Vagina (tissue), 2 donors: ENCODE measurements at regions not wholly inside any gene's neighbourhood (a gene's known extent, or its start where the extent isn't known, plus 50 kb on each side); places are given as distances from the start of the nearest gene placed in this dataset.

Experiments used
- POLR2A ChIP-seq, 2 donors: fragments of 450-650 bp; IDR thresholded peaks; one replicate each; pipeline ENCODE4 v1.6.1; 2017; ENCODE audit warnings: antibody characterized with exemption in 2 of 2, mild to moderate bottlenecking in 2 of 2, moderate library complexity in 2 of 2
- TF ChIP-seq, protein P1 (sequence below), 3 experiments: fragments of 450-650 bp in 2 of 3; fragments of 200-600 bp in 1 of 3; sonication (generic) in 1 of 3; IDR thresholded peaks; one replicate each; pipeline ENCODE4 v1.5.1; 2017 to 2019; ENCODE audit warnings: antibody characterized with exemption in 3 of 3, mild to moderate bottlenecking in 2 of 3, moderate library complexity in 2 of 3

DNA sequence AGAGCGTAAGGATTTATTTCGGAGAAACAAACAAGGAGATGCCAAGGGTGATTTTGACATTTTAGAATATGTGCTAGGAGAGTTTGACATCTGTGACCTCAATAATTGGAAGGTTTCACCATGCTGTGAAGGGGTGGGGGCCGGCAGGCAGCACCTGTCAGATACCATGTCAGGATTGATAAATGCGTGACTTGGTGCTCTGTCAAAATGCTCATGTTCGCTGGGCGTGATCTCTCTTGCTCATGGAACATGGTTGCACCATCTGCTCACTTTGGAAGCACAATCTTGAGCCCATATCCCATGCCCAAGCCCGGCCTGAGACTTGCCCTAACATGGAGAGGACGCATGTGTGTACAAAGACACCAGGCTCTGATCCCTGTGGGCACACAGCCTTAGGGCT, 347.6 kb downstream of the RNF144A start:
- TF ChIP-seq, protein P1, sequence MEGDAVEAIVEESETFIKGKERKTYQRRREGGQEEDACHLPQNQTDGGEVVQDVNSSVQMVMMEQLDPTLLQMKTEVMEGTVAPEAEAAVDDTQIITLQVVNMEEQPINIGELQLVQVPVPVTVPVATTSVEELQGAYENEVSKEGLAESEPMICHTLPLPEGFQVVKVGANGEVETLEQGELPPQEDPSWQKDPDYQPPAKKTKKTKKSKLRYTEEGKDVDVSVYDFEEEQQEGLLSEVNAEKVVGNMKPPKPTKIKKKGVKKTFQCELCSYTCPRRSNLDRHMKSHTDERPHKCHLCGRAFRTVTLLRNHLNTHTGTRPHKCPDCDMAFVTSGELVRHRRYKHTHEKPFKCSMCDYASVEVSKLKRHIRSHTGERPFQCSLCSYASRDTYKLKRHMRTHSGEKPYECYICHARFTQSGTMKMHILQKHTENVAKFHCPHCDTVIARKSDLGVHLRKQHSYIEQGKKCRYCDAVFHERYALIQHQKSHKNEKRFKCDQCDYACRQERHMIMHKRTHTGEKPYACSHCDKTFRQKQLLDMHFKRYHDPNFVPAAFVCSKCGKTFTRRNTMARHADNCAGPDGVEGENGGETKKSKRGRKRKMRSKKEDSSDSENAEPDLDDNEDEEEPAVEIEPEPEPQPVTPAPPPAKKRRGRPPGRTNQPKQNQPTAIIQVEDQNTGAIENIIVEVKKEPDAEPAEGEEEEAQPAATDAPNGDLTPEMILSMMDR (IDR thresholded peaks at IDR 0.05), result no peak
- no peak for TF ChIP-seq POLR2A (IDR thresholded peaks at IDR 0.05)
